ENCODE measurements at regions not wholly inside any gene's neighbourhood (a gene's known extent, or its start where the extent isn't known, plus 50 kb on each side); places are given as distances from the start of the nearest gene placed in this dataset.

DNA sequence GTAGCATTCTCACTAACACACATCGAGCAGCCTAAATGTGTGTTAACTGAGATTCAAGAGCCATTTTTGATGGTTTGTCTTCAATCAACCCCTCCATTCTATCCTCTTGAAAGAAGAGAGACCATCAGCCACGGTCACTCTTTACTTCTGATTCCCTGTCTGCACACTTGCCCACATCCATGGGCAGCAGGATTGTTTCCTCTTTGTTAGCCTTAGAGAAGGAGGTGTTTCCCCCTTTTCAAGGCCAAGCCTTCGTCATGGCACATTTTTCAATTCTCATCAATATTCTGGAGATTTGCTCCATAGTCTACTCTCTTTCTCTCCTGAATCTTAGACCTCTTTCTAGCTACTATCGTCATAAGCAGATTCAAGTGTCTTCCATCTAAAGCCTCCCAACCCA lies 522.4 kb upstream of the NAALADL2 start:
- DNase-seq (ENCODE audit: low read depth), result no peak
- TF ChIP-seq, protein P1, sequence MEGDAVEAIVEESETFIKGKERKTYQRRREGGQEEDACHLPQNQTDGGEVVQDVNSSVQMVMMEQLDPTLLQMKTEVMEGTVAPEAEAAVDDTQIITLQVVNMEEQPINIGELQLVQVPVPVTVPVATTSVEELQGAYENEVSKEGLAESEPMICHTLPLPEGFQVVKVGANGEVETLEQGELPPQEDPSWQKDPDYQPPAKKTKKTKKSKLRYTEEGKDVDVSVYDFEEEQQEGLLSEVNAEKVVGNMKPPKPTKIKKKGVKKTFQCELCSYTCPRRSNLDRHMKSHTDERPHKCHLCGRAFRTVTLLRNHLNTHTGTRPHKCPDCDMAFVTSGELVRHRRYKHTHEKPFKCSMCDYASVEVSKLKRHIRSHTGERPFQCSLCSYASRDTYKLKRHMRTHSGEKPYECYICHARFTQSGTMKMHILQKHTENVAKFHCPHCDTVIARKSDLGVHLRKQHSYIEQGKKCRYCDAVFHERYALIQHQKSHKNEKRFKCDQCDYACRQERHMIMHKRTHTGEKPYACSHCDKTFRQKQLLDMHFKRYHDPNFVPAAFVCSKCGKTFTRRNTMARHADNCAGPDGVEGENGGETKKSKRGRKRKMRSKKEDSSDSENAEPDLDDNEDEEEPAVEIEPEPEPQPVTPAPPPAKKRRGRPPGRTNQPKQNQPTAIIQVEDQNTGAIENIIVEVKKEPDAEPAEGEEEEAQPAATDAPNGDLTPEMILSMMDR (conservative IDR thresholded peaks at IDR 0.05; ENCODE audit: low read length), result no peak
- H3K4me3 ChIP-seq (ENCODE audit: low read length), result no peak overlapping the region

DNA sequence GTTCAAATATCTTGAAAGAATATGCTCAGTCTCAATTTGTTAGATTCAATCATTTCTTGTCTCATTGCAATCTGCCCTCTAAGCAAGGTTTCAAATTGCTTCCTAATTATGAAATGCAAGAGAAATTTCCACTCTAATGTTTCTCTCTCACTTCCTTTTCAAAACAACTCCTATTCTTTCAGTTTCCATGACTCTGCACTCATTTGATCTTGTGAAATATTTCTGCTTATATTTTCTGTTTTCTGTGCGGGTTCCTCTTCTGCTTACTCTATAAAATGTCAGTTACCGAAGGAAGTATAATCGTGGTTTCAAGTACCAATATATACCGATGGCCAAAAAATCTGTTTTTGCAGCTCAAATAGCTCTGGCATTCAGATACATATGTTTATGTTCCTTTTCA lies 521.9 kb upstream of the NAALADL2 start:
- TF ChIP-seq, protein P1 (conservative IDR thresholded peaks at IDR 0.05; ENCODE audit: low read length), result no peak
- no peak overlapping the region for H3K4me3 ChIP-seq (ENCODE audit: low read length)
- DNase-seq (ENCODE audit: low read depth), result no peak

DNA sequence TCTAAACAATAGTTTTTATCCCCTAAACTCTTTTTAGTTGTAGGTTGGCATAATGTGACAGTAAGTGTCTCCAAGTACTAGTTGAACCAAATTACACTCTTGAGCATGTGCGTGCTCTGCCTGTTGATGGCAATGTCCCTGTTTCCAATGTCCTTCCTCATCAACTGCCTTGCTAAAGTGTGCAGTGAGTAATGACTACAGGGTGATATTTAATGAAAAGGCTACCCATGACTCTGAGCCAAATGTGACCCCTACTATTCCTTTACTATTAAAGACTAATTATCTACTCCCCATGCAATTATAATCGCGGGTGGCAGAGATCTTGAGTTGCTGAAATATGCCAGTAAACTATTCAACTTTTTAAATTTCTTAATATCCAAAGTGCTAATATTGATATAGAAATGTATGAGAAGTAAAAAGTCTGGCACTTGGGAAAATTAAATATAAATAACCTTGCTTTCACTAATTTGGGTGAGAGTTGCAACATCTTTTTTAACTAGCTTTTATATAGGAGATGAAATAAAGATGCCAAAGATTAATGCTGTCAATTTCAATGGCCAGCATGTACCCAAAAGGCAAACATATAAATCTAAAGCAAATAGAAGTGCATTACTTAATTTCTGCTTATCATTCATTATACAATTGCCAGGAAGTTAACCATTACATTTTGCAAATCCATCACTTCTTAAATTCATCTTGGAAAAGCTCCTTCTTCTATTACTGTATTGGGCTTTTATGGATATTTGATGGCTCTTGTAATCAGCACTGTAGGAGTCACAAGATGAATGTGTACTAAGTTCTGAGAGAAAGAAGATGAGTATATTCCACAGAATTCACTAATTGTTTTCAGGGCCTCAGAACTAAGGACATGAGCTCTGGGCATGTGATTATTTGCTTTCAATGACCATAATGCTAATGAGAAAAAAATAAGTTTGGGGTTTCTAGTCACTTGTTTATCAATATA lies 518.2 kb upstream of the NAALADL2 start:
- H3K4me3 ChIP-seq (ENCODE audit: low read length), result no peak overlapping the region
- TF ChIP-seq, protein P1 (conservative IDR thresholded peaks at IDR 0.05; ENCODE audit: low read length), result no peak
- DNase-seq (ENCODE audit: low read depth), result no peak

DNA sequence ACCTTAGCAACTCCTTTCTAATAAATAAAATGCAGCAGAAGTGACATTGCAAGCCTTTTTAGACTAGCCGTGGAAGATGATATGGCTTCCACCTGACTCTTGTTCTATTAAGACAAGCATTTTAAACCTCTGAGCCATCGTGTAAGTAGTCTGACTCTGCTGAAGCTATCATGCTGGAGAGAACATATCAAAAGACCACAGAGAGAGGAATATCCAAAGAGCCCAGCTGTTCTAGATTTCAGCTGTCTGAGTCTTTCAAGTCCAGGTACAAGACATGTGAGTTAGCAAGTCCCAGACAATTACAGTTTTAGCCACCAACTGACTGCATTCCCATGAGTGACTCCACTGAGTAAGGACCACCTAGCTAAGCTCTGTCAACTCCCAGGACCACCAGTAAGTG lies 517.0 kb upstream of the NAALADL2 start:
- TF ChIP-seq, protein P1 (conservative IDR thresholded peaks at IDR 0.05; ENCODE audit: low read length), result no peak
- H3K4me3 ChIP-seq (ENCODE audit: low read length), result no peak overlapping the region
- peak; percentile 46 for DNase-seq (ENCODE audit: low read depth)

DNA sequence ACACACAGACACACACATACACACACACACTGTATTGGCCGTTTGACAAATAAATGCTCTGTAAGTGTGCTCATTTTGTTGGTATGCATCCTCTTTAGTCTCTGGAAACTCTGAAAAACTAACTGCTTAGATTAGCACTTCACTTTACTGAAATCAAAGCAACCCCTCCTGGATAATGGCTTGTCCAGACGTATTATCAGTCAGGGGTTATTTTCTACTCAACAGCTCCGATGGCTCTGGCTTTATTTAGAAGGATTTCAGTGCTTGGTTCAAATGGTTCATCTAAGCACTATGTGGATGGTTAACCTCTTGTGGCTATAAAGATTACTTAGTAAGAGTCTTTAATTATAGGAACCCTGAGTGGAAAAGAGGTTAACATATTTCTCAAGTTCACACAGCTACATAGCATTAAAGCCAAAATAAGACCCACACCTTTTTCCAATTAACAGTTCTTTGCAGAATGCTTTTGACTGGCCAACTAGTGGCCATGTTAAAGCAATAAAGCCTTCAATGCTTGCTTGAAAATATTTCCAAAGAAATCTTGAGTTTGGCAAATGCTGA lies 516.1 kb upstream of the NAALADL2 start:
- DNase-seq (ENCODE audit: low read depth), result peak; percentile 90
- TF ChIP-seq, protein P1 (conservative IDR thresholded peaks at IDR 0.05; ENCODE audit: low read length), result peak; percentile 49

DNA sequence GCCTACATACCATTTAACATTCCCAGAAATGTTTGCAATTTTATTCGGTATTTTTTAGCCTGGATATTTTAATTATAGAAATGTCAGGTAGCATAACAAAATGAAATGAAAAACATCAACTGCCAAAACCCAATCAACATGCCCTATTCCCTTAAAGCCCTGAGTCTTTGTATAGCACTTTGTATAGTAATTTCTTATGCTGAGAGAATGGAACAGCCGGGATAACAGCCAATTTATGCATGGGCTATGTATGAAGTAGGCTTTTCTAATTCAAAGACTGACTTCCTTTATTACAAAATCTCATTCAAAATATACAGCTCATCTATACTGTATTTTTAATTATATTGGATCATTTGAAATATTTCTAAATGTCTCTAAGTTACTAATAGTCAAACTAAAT lies 513.0 kb upstream of the NAALADL2 start:
- no peak overlapping the region for H3K4me3 ChIP-seq (ENCODE audit: low read length)
- DNase-seq (ENCODE audit: low read depth), result no peak

More for the DNA sequence above, 516.1 kb upstream of the NAALADL2 start:
- no peak overlapping the region for H3K4me3 ChIP-seq (ENCODE audit: low read length)

More for the DNA sequence above, 513.0 kb upstream of the NAALADL2 start:
- TF ChIP-seq, protein P1 (conservative IDR thresholded peaks at IDR 0.05; ENCODE audit: low read length), result no peak
